ENCODE measurements at regions not wholly inside any gene's neighbourhood (a gene's known extent, or its start where the extent isn't known, plus 50 kb on each side); places are given as distances from the start of the nearest gene placed in this dataset.

GRCh38 chr4:107312366-107312765 is 276.3 kb upstream of the DKK2 start:
- Histone ChIP-seq H3K4me3 (replicated peaks in 1 of 3; ENCODE audit: low read depth in 2 of 3, low read length in 3 of 3) (no peak overlapping the region), H3K27ac (ENCODE audit: low read depth in 1 of 2, low read length in 2 of 2) (no peak overlapping the region), H4K20me1 (ENCODE audit: insufficient read depth, low read length) (no peaks in the 10 kb centered on the region), H3K9ac (ENCODE audit: insufficient read depth, low read length, poor library complexity, severe bottlenecking) (no peak overlapping the region), H2AFZ (ENCODE audit: insufficient read depth, low read depth, low read length, poor library complexity, severe bottlenecking) (no peak overlapping the region), H3K79me2 (ENCODE audit: insufficient read depth, low read length) (no peaks in the 10 kb centered on the region), H3K27me3 (ENCODE audit: control insufficient read depth in 2 of 2, insufficient read depth in 2 of 2, low read length in 2 of 2) (no peaks in the 10 kb centered on the region), H3K36me3 (replicated peaks in 1 of 2; ENCODE audit: control insufficient read depth in 1 of 2, insufficient read depth in 2 of 2, low read length in 2 of 2) (no peaks in the 10 kb centered on the region), H3K4me1 (ENCODE audit: control insufficient read depth in 1 of 2, insufficient read depth in 2 of 2, low read length in 2 of 2) (no peaks in the 10 kb centered on the region), H3K4me2 (replicated peaks; ENCODE audit: extremely low read depth, low read length, poor library complexity, severe bottlenecking) (no peak overlapping the region), H3K9me3 (replicated peaks in 1 of 2; ENCODE audit: control insufficient read depth in 1 of 2, insufficient read depth in 1 of 2, low read length in 2 of 2) (no peaks in the 10 kb centered on the region)
- intact Hi-C loops (cut with micrococcal nuclease) = no loop called here
- DNase-seq = no peak
- no peak overlapping the region for H3K27ac Mint-ChIP-seq
- peaks cover 0 to 2% (median 0%) of the 10 kb centered on the region in 7 donors for H3K9me3 Mint-ChIP-seq
- no CpG with 5 or more reads among the region's 4 CpGs for WGBS (ENCODE audit: insufficient coverage)
- H3K4me3 Mint-ChIP-seq = no peak overlapping the region
- no peak for TF ChIP-seq CTCF (IDR thresholded peaks at IDR 0.05)
- no peaks in the 10 kb centered on the region for H3K4me1 Mint-ChIP-seq
- H3K27me3 Mint-ChIP-seq (ENCODE audit: low read depth in 3 of 3) = no peaks in the 10 kb centered on the region
- H3K36me3 Mint-ChIP-seq = no peaks in the 10 kb centered on the region

GRCh38 chr4:107304699-107305286 is 268.7 kb upstream of the DKK2 start:
- H4K20me1 ChIP-seq (ENCODE audit: insufficient read depth, low read length) = no peaks in the 10 kb centered on the region
- no peaks in the 10 kb centered on the region for H3K79me2 ChIP-seq (ENCODE audit: insufficient read depth, low read length)
- no peak overlapping the region for H3K4me2 ChIP-seq (replicated peaks; ENCODE audit: extremely low read depth, low read length, poor library complexity, severe bottlenecking)
- WGBS (ENCODE audit: insufficient coverage) = 50% methylated on average over 1 of the region's 5 CpGs
- DNase-seq = no peak
- no peak overlapping the region for H3K4me3 ChIP-seq (replicated peaks in 1 of 3; ENCODE audit: low read depth in 2 of 3, low read length in 3 of 3)
- H3K4me1 ChIP-seq (ENCODE audit: control insufficient read depth in 1 of 2, insufficient read depth in 2 of 2, low read length in 2 of 2) = no peaks in the 10 kb centered on the region
- no peak overlapping the region for H2AFZ ChIP-seq (ENCODE audit: insufficient read depth, low read depth, low read length, poor library complexity, severe bottlenecking)
- no peak overlapping the region for H3K27ac ChIP-seq (ENCODE audit: low read depth in 1 of 2, low read length in 2 of 2)
- Mint-ChIP-seq H3K4me3 (no peak overlapping the region), H3K4me1 (no peaks in the 10 kb centered on the region), H3K36me3 (no peaks in the 10 kb centered on the region), H3K27me3 (ENCODE audit: low read depth in 3 of 3) (no peaks in the 10 kb centered on the region), H3K27ac (no peak overlapping the region), H3K9me3 (peaks cover 0 to 6% (median 3%) of the 10 kb centered on the region in 7 donors)
- peaks cover 0 to 5% of the 10 kb centered on the region in 2 donors for H3K9me3 ChIP-seq (replicated peaks in 1 of 2; ENCODE audit: control insufficient read depth in 1 of 2, insufficient read depth in 1 of 2, low read length in 2 of 2)
- no peak for TF ChIP-seq CTCF (IDR thresholded peaks at IDR 0.05)
- H3K36me3 ChIP-seq (replicated peaks in 1 of 2; ENCODE audit: control insufficient read depth in 1 of 2, insufficient read depth in 2 of 2, low read length in 2 of 2) = no peaks in the 10 kb centered on the region
- H3K9ac ChIP-seq (ENCODE audit: insufficient read depth, low read length, poor library complexity, severe bottlenecking) = no peak overlapping the region
- intact Hi-C loops (cut with micrococcal nuclease) = no loop called here
- no peaks in the 10 kb centered on the region for H3K27me3 ChIP-seq (ENCODE audit: control insufficient read depth in 2 of 2, insufficient read depth in 2 of 2, low read length in 2 of 2)
